HG02759 (cell line): ENCODE measurements at regions not wholly inside any gene's neighbourhood (a gene's known extent, or its start where the extent isn't known, plus 50 kb on each side); places are given as distances from the start of the nearest gene placed in this dataset.
A peak's percentile ranks its signal among the peaks of the same experiment; 100 is the strongest.

Experiments used
- ATAC-seq: cut with Tn5 transposase; IDR thresholded peaks from one replicate; pipeline ENCODE4 v1.9.1; 2021; ENCODE audit warnings: mild to moderate bottlenecking, moderate library complexity; ENCODE audit not compliant: unreplicated experiment

DNA sequence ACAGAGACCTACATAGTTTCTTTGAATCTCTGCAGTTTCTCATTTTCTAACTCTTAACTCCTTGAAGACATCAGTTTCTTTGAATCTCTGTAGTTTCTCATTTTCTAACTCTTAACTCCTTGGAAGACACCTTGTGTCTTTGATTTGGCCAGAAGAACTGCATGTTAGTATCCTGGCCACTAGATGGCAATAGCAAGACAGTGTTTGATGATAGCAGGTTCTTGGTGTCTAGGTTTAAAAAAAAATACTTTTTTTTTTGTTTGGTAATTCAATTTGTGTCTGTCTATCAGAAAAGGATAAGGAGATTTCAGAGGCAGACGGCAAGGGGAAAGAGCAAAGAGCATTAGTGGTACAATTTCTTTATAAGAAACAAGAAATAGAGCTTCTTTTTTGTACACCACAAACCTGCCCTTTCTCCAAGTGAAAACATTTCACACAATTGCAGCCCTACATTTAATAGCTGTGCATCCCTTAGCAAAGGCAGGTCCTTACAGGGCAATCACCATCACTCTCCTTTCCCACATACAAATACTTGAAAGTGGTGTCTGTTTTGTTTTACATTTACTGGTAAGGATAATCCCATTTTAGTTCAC, 1324.9 kb upstream of the CDH8 start:
- ATAC-seq, result peak; percentile 79

DNA sequence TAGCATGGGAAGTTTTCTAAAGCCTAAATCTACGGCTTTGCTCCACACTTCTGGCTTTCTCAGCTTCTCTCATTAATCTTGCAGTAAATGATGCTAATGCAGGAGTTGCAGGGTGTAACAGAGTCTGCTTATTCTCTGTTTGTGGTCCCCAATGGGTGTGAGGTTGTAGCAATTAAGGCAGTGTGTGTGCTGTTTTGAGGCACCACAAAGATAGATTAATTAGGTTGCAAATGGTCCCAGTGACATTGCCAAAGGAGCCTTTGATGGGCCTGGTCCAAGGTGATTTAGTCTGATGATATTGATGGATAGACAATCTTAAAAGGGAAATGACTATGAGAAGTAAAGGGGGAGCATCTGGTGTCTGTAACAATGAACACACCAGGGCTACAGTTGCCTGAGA, 1313.7 kb upstream of the CDH8 start:
- ATAC-seq, result no peak

DNA sequence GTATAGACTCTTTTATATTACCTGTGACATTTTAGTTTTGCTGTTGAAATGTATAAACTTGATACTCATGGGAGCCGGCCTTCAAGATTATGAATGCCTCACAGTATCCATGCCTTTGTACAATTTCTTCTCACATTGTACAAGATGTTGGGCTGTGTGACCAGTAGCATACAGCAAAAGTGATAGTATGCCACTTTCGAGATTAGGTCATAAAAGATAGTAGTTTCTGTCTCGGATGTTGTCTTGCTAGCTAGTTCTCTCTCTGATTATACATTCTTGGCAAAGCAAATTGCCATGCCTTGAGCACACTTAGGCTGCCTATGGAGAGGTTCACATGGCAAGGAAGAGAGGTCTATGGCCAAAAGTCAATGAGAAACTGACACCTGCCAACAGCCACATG, 1309.8 kb upstream of the CDH8 start:
- no peak for ATAC-seq

DNA sequence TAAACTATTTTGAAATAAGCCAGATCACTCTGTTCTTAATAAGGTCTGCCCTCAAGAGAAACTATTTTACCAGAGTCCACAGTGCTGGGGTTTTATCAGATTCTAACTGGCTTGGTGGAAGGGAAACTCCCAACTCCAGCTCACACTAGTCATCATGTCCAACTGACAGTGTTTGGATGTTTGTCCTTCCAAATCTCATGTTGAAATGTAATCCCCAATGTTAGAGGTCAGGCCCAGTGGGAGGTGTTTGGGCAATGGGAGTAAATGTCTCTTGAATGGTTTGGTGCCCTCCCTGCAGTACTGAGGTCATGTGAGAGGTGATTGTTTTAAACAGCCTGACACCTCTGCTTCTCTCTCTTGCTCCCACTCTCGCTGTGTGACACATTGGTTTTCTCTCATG, 1301.0 kb upstream of the CDH8 start:
- ATAC-seq, result no peak

DNA sequence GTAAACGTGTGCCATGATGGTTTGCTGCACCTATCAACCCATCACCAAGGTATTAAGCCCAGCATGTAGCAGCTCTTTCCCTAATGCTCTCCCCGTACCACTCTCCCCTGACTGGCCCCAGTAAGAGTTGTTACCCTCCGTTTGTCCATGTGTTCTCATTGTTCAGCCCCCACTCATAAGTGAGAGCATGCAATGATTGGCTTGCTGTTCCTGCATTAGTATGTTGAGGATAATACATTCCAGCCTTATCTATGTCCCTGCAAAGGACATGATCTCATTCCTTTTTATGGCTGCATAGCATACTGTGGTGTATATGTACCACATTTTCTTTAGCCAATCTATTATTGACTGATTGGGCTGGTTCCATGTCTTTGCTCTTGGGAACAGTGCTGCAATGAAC, 1294.9 kb upstream of the CDH8 start:
- ATAC-seq, result no peak

DNA sequence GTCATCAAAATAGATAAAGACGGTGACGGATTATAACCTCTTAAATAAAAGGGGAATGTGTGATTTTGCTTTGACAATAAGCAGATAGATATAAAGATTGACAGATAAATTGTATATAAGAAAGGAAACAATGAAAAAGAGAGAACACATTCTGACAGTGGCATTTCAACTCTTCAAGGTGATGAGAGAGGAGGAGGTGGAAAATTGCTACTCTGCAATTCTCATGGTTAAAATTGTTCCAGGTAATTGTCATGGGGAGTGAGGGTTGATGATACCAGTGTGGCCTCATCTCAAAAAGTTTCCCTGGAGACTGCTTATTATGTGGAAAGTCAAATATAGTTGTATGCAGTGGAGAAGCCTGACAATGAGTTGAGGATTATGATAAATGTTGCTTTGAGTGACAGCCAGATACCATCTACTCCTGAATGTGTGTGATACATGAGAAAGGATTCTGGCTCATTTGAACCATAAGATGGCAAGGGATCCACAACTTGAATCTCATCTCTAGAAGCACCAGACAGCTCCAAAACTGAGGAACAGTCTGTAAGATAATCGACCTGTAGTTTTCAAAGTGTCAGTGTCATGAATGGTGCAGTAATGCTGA, 1290.6 kb upstream of the CDH8 start:
- ATAC-seq, result no peak

DNA sequence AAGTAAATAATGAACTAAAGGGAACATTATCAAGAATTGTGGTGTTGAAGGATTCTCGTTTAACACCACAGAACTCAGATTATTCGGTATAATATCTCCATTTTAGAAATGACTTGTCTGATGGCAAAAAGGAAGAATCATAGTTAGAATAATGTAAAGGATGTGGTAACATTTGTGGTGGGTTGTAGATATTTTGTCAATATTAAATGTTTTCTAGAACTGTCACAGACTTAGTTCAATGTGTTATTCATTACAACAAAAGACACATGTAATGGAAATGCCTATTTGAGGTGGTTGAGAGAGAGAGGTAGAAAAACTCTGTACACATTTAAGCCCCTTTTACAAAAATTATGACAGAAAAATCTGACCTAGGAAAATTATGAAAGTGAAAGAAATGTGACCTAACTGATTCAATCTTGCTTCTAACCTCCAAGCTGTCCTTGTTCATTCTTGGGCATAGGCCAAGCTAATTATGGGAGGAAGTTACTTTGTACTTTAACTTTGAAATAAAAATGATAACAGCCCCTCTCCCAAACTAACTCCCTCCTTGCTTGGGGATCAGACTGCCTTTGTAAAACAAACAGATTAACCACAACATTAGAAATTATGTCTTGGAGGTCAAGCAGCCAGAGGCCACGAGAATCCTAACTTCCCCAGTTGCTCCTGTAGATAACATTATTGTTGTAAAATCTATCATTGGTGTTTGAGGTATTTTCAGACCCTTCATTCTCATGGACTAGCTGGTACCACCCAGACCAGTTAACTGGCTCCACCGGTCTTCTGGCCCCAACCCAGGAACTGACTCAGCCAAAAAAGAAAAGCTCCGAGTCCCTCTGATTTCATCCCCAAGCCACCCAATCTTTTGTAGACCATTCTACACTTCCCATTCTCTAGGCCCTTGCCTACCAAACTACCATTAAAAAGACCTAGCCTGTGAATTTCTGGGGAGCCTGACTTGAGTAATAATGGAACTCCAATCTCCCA, 1287.8 kb upstream of the CDH8 start:
- ATAC-seq, result no peak

DNA sequence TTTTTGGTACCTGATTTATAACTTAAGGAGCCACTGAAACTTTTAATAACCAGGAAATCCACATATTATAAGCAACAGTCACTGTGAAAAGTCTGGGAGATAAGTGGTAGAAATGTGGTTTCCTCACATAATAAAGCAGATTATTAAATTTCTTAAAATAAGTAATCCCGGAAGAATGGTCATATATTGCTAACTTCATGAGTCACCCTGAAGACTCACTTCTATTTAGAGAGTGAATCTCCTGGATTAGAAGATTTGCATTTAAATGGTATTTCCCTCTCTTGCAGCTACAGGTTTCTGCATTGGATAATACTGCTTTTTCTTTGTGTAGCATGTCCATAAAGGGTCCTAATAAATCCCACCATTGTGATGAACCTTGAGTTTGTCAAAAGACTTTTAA, 1286.8 kb upstream of the CDH8 start:
- ATAC-seq, result no peak

DNA sequence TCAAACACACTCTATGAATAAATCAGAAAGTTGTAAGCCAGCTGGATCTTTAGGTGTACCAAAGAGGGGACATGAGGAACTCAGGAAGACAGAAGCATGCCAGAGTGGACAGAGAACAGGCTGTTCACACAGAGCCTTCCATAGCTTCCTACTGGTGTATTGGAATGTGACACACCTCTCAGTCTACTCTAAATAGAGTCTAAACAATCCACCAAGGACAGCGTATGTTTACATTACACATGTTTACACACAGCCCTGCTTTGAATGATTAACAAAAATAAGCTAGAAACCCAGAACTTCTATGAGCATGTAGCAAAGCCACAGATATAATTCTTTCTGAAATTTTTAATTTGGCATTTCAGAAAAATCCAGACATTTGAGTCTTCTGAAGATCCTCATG, 1279.0 kb upstream of the CDH8 start:
- no peak for ATAC-seq

DNA sequence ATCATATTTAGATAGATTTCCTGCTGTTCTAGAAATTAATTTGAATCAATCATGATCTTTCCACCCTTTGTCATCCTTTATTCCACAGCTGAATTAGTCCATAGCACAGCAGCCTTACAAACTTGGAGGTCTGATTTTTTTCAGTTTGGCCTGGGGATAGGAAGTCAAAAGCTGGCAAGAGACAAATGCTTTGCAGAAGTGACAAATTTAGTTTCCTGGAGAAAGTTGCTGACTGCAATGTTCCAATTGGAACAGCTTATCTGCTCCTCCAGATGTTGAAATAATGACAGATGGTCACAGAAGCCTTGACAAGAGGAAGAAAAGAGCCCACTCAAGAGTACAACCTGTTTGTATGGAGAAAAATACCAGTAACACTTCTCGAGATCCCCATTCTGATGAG, 1276.1 kb upstream of the CDH8 start:
- ATAC-seq, result no peak

DNA sequence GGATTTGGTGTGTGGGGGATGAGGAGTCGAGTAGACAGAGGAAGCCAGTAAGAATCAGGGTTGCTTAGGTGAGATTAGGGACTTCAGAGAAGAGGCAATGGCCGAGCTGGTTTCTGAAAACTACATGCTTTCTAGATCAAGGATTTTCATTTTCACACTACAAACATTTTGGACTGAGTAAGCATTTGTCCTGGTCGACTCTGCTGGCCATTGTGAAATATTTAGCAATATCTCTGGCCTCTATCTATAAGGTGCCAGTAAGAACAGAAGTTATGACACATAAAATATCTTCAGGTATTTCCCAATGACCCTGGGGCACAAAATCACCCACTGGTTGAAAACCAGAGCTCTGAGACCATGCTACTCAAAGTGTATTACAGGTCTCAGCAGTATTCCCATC, 1275.1 kb upstream of the CDH8 start:
- ATAC-seq, result no peak

DNA sequence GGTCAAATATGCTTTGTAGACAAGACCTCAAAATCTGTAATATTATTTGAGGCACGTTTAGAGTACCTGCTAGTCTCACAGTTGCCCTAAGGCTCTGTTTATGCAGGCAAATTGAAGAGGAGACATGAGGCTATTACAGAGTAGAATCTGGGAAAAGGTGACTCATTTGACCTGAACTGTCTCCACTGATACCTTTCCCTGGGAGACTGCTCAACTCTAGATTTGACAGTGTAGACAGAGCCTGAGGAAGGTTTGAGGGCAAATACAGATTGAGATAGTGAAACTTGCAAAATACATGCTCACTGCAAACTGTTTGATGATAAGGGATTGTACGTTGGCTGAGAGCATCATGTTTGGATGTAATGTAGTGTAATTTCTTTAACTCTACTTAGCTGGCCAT, 1266.6 kb upstream of the CDH8 start:
- no peak for ATAC-seq

DNA sequence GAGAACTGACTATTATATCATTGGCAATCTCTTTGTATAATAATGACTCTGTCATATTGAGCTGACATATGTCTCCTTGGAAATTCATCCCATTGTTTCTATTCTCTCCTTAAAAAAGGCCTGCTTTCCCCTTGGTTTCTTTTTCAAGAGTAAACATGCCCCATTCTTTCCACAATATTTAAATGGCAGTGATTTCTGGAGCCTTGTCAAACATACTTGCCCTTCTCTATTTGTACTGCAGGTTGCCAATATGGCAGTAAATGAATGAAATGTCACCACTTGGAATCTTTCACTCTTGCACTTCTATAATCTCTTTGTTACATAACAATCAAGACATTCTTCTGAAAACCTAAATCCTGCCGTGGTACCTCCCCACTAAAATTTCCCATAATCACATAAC, 1265.1 kb upstream of the CDH8 start:
- ATAC-seq, result no peak

DNA sequence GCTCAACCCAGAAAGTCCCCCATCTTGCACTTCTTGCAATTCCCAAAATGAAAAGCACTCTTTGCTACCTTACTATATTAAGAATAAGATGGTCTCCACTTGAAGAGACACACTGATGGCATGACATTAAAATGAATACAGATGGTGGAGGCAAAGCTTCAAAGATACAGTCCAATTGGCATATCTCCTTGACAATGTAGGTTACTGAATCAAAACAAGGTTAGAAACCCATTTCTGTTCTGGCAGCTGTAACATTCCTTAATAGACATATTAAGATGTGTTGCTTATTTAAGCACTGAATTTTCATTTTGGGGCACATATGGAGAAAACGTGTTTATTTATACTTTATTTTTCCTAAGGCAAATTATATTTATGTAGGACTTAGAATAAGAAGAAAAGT, 1262.8 kb upstream of the CDH8 start:
- ATAC-seq, result no peak

DNA sequence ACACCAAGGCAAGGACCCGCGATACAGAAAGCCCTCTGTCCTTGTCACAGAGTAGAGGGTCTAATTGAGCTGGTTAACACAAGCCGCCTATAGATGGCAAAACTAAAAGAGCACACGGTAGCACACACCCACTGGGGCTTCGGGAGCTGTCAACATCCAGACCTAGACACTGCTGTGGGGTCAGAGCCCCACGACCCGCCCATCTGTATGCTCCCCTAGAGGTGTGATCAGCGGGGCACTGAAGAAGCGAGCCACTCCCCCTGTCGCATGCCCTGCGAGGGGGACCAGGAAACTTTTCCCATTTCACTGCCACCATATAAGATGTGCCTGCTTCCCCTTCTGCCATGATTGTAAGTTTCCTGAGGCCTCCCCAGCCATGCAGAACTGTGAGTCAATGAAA, 1255.8 kb upstream of the CDH8 start:
- ATAC-seq, result no peak

DNA sequence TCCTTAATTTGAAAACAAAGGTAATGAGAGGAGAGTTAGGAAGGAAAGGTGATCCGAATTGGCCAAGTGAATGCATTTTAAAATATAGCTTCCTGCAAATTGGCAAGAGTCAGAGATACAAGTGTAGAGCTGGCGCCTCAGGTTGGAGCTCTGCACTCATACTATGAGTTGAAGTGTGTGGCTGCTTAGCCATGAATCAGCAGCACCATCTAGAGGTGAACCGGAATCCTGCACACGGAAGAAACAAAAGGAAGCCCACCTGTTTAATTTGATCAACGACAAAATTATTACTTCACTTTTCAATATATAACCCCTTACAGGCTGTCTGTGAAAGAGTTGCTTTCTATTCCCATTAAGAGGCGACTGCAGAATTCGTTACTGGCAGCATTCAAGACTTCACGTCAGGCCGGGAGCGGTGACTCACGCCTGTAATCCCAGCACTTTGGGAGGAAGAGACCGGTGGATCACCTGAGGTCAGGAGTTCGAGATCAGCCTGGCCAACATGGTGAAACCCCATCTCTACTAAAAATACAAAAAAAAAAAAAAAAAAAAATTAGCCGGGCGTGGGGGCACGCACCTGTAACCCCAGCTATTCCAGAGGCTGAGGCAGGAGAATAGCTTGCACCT, 1253.7 kb upstream of the CDH8 start:
- peak; percentile 59 for ATAC-seq

DNA sequence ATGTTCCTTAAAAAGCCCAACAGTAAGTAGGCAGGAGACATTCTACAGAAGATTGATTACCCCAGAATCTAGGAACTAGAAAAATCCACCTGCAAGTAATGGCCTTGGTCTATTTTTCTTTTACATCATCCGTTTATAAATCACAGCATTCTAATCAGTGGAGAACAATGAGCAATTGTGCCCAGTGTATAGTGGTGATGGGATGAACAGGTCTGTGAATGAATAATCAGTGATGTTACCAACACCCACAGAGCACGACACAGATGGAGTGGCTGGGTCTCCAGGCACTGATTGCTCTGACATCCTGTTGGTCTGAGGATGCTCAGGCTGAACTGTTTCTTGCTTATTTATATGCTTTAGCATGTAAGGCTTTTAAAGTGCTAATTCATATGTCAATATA, 1251.2 kb upstream of the CDH8 start:
- no peak for ATAC-seq

DNA sequence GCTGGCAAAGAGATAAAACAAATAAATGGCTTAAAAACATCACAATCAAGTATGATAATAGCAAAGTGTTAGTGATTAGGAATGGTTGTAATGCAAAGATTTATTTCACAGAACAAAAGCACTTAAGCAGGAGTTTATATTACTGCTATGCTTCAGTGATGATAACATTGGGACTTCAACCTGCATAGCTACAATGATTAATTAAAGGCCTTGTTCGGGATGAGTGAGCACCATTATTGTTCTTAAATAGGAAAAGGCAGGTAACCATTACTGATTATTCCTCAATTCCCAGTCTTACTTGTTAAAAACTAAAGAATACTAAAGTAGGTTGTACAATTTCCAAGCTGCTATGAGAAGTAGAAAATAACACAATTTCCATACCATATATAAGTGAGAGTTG, 1247.5 kb upstream of the CDH8 start:
- ATAC-seq, result no peak

DNA sequence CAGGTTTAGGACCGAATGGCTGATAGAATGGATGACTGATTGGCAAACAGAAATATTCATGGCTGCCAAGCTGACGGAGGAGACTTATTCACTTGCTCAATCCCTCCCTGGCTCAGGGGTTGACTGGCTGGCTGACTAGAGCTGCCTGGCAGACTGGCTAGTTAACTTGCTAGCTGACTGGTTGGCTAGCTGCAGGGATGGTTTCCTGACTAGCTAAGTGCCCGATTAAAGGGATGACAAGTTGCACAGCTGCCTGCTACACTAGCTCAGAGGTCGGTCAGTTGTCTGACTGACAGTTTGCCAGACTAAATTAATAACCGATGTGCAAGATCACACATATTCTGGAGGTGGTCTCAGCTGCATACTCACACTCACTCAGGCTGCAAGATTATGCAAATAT, 1208.4 kb upstream of the CDH8 start:
- no peak for ATAC-seq

DNA sequence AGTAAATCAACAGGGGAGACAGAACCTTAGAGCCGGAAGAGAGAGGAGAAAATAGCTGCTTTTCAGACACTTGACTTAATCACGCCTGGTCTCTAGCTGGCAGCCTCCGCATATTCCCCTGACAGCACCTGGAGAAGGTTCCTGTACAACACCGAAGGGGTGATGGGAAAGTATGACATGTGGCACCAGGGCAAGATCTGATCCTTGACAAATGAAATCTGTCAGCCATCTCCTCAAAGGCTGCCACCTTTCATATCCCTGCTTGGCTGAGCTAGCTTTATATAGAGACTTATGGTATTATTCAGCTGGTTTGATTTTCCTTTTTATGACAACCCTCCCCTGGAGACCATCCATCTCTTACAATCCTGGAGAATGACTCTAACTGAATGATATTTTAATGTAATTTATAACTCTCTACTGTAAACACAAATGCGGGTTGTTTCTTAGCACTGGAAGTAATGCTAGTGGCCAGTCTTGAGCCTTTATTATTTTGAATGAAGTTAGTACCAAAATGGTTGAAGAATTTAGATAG, 1205.3 kb upstream of the CDH8 start:
- no peak for ATAC-seq

DNA sequence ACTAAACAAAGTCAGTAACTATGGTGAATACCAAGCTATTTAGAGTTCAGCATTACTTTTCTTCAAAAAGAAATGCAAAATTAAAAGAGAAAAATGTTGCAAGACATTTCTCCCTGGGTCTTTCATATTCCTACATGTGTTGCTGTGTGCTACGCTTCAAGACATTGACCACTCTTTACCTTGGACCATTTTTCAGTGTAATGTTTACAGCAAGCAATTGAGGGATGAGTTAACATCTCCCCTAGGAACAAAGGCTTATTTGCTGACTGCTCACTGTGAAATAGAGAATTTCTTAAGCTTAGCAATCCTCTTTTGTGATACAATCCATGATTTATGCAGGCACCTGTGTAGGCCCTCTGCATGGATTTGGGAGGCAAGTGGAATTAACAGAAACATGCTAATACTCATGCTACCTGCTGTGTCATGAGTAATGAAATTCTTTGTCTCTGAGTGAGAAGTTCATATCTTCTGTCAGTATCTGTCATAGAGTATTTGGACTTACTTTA, 1202.9 kb upstream of the CDH8 start:
- ATAC-seq, result no peak
